Pons (tissue), 1 donor: ENCODE measurements at regions not wholly inside any gene's neighbourhood (a gene's known extent, or its start where the extent isn't known, plus 50 kb on each side); places are given as distances from the start of the nearest gene placed in this dataset.
"Not testable (repeated sequence)": the region's sequence is repeated elsewhere in the genome, so short reads cannot be mapped to it uniquely, and the experiment has no call there.

Source experiments
- DNase-seq: peaks from one replicate; pipeline ENCODE4 v3.0.0-alpha.2; 2016; ENCODE audit warnings: low spot score

DNA sequence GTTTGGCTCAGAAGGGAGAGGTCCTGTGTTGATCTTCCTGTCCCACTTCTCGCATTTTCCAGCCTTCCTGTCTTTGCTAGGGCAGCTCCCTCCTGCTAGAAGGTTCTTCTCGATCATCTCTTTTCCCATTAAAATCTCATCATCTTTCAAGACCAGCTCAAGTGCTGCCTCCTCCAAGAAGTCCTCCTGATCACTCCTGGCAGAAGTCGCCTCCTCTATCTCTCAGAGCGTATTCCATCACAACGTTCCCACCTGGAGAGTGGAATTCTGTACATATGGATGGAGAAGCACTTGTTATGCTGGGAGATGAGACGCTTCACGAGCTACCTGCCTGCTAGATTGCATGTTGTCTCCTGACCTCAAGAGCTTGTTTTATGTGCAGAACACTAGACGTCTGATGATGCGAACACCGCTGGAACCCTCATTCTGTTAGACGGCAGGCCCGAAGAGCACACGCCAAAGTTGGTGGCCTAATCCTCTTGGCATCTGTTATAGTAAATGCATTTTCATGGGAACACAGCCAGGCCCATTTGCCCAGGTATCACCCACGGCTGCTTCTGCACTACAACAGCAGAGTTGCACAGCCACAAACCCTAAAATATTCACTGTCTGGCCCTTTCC, 68.0 kb upstream of the INSIG1 start:
- DNase-seq = peak; percentile 15

DNA sequence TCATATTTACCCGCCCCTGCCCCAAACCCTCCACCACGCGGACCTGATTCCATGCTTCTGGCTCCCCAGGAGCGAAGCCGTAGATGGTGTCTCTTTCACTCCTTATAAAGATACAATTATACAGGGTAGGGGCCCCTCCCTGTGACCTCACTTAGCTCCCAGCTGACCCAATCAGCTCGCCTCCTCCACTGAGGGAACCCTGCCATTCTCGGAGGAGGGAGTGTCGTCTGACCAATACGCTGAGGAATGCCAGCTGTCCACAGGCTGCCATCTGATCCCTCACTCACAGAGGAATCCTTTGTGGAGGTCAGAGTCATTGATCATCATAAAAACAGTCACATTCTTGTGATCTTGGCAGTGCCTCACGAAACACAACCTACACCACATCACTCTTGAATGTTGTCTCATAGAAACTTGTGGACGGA, 67.5 kb upstream of the INSIG1 start:
- peak; percentile 94 for DNase-seq

- no peak for DNase-seq
Measured at GRCh38 chr7:155231241-155231800, 66.4 kb upstream of the INSIG1 start.

GRCh38 chr7:155231941-155232340, 65.7 kb upstream of the INSIG1 start:
- no peak for DNase-seq

DNA sequence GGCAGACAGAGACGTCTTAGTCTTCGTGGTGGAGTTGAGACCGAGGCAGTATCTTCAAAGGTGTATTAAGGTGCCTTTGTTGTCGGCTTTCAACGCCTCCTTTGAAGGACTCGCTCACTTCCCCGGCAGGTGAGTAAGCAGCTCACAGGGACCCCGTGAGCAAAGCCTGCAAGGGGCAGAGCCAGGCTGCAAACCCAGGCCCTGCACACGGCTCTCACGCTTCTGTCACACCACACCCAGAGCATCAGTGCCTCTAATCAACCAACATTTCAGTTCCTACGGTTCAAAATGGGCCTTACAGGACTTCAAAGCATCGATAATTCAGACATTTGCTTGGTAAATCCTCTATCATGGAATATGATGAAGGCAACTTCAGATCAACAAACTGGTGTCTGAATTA, 64.8 kb upstream of the INSIG1 start:
- DNase-seq = no peak

- DNase-seq = no peak
Measured at GRCh38 chr7:155233311-155234157, 64.1 kb upstream of the INSIG1 start.

GRCh38 chr7:155234158-155234492, 63.6 kb upstream of the INSIG1 start:
- DNase-seq = peak; percentile 31

DNA sequence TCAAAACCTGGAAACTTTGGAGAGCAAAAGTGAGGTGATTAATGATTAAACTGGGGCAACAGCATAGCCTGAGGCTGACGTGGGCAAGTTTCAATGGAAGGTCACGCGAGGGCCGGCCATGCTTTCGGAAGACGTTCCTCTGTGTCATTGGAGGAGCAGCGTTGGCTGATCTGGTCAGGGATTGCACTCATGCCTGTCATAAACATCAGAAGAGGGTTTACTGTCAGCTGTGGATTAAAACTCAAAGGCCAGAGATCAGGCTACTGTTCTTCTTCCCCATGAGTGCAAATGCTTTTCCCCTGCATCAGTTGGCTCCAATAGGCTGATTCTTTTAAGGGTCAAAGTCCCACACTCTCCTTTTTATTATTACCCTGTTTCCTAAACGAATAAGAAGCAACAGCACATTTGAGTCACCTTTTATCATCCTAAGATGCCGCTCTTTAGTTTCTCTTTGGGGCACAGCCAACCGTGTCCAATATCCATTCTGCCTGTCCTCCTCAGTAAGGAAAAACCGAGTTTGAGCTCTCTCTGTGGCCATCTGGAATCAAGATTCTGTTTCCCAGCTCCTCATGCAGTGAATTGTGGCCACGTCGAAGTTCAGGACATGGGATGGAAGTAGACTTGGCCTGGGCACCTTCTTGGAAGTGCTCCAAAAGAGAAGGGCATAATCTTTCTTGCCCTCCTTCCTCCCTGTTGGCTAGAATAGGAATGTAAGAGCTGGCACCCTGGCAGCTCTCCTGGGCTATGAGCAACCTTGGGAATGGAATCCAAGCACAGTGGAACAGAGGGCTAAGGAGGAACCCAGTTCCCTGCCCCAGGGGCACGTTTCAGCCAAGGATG, 62.5 kb upstream of the INSIG1 start:
- DNase-seq = no peak

- no peak for DNase-seq
Measured at GRCh38 chr7:155236386-155236785, 61.3 kb upstream of the INSIG1 start.

DNA sequence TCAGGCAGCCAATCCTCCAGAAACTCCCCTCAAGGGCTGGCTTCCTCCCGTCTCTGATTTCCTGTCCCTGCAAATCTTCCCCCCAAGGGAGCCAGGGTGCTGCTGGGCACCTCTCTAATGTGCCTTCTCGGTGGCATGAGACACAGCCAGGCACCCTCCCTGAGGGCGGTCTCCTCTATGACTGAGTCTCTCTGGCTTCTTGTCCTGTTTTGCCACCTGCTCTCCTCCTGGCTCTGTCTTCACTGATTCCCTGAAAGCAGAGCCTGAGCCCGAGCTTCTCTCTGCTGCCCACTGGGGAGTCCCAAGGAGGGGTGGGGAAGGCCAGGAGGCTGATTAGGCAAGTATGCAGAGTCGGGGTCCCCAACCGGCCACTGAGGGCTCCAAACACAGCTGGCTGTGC, 60.4 kb upstream of the INSIG1 start:
- no peak for DNase-seq

DNA sequence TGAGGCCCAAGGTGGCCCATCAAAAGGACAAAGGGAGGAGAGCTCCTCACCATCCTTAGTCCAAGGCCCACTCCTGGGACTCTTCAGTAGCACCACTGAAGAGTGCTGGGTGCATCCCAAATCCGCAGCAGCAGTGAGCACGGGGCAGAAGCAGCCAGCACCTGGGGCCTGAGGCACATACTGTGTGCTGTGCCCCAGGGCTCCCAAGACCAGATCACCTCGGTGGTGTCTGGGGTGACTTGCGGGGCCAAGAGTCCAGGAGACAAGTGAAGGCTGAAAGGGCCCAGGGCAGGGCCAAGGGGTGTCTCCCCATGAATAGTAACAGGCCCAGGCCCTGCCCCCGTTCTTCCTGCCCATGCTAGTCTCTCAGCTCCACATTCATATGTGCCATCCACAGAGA, 59.9 kb upstream of the INSIG1 start:
- DNase-seq = no peak

DNA sequence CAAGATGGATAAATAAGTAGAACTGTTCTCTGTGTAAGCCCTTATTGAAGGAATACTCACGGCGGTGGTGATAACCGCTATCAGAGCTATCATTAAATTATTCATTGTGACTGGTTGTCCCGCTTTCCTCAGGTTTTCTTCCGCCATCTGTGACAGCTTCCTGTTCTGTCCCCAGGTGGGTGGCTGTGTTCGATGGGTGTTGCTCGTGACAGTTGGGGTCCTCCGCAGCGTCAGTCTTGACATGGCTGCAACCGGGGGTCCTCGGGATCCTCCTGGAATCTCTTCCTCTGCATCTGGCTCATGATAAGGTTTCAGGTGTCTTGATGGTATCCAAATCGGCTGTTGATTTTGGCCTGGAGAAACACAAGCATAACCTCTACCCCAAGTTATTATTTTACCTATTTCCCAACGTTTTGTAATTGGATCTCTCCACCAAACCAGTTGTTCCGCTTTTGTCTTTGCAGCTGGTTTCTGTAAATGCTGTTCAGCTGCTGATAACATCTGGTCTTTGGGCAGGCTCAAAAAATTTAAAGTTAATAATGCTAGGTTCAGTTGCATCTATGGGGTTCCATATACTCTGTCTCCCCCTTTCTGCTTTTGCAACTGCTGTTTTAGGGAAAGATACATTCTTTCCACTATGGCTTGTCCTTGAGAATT, 58.1 kb upstream of the INSIG1 start:
- not testable (repeated sequence) for DNase-seq

DNA sequence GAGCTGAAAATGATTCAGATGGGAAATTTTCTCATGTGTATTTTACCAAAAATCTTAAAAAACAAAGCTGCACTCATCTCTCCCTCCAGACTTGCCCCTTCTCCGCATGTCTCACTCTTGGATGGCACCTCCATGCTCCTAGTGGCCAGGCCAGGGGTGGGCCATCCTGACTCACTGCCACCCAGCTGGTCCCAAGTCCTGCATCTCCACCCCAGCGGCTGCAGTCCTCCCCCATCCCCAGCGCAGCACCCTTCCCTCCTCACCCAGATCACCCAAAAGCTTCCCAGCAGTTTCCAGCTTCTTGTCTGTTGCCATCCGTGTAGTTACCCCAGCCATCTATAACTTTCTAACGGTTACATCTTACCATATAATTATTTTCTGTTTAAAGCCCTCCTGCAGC, 53.0 kb upstream of the INSIG1 start:
- no peak for DNase-seq

DNA sequence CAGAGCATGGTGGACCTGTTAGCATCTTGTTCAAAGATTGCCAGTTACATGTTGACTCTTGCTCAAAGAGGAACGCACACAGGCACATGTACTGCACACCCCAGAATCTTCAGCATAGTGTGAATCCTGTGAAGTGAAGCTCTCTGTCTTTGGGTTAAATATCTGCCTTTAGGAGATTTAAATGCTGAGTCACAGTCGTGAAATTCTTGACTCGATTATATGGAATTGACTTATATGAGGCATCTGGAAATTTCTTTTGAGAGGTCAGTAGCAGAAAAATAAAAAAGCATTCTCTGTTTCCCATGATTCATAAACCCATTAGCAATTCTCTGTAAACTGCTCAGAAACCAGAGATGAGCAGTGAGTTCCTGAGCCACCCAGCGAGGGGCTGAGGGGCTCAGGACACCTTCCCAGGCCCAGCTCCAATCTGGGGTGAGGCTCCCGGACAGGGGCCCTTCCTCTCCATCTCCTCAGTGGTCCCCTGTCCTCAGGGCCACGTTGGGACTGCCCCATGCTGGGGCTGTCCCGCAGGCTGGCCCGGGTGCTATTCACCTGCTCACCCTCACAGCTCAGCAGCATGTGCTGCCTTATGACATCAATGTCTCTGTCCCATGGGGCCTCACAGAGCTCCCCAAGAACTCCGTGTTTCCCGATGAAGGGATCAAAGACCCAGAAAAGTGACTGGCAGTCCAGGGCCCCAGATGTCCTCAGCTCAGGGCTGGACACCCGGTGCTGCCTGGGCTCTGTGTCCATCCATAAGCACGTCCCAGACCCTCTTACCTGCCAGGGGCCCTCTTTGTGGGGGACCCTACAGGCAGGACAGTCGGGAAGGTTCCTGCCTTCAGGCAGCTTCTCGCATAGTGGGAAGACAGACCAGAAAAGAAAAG, 50.0 kb upstream of the INSIG1 start:
- no peak for DNase-seq
